GM12878 (cell line): ENCODE measurements at regions not wholly inside any gene's neighbourhood (a gene's known extent, or its start where the extent isn't known, plus 50 kb on each side); places are given as distances from the start of the nearest gene placed in this dataset.

Experiments
- ATAC-seq: fragments of 200-7000 bp; cut with Tn5 transposase; 3 replicates; pipeline ENCODE4 v1.9.1; 2020; ENCODE audit warnings: mild to moderate bottlenecking, moderate library complexity
- BruUV-seq: library from RNA; stranded (reverse); fragments of 400-500 nt; replicated peaks from 2 replicates; lab custom pipeline; 2021; lab: Mats Ljungman, UMichigan
- CTCF ChIA-PET: fragments of 300-600 bp; sonication (Branson Sonifier 250); formaldehyde crosslinking; extraction: SDS; loops from one replicate; lab custom pipeline; 2021; ENCODE audit warnings: inconsistent platforms; lab: Yijun Ruan, JAX
- POLR2A ChIA-PET: fragments of 350-600 bp; formaldehyde crosslinking; extraction: SDS; loops from one replicate; lab custom pipeline; 2021; ENCODE audit warnings: inconsistent platforms; lab: Charles Lee
- RAD21 ChIA-PET: fragments of 300-600 bp; sonication (Branson Sonifier 250); formaldehyde crosslinking; loops from one replicate; lab custom pipeline; 2023; ENCODE audit warnings: antibody characterized with exemption; ENCODE audit not compliant: unreplicated experiment; lab: Charles Lee
- SMC1A ChIA-PET: fragments of 300-600 bp; sonication (Branson Sonifier 250); formaldehyde crosslinking; loops from one replicate; lab custom pipeline; 2023; ENCODE audit not compliant: unreplicated experiment, uncharacterized antibody; lab: Charles Lee
- DNase-seq: peaks from one replicate; pipeline ENCODE4 v3.0.0-alpha.2; 2011; ENCODE audit warnings: low read depth, low spot score
- FAIRE-seq: peaks from 3 replicates; lab custom pipeline; 2011; peaks lifted over from hg19 to GRCh38; lab: Jason Lieb, UNC
- H2AFZ ChIP-seq: 2 replicates; pipeline ENCODE4 v1.6.0; 2011; ENCODE audit warnings: low read depth, low read length, control low read depth; ENCODE audit not compliant: control insufficient read depth
- H3K27ac ChIP-seq: 2 replicates; pipeline ENCODE4 v1.5.1; 2011; ENCODE audit warnings: control low read depth; ENCODE audit not compliant: control insufficient read depth, insufficient read depth
- H3K27me3 ChIP-seq, 2 experiments: replicated peaks in 1 of 2; 2 replicates each; pipeline versions ENCODE4 v1.6.0 to v1.6.1; 2011; ENCODE audit warnings: low read length in 1 of 2; ENCODE audit not compliant: control insufficient read depth in 2 of 2, insufficient read depth in 2 of 2
- H3K36me3 ChIP-seq, 2 experiments: 2 replicates each; pipeline ENCODE4 v1.5.1; 2011; ENCODE audit warnings: low read length in 1 of 2; ENCODE audit not compliant: control insufficient read depth in 2 of 2, insufficient read depth in 2 of 2
- H3K4me1 ChIP-seq: 2 replicates; pipeline ENCODE4 v1.6.1; 2011; ENCODE audit warnings: mild to moderate bottlenecking, low read length, moderate library complexity, mixed read lengths; ENCODE audit not compliant: control insufficient read depth, insufficient read depth
- H3K4me2 ChIP-seq: 2 replicates; pipeline ENCODE4 v1.6.0; 2011; ENCODE audit warnings: control low read depth; ENCODE audit not compliant: control insufficient read depth, insufficient read depth
- H3K4me3 ChIP-seq: fragments of 200-600 bp; sonication (generic); 2 replicates; pipeline ENCODE4 v1.5.1; 2016
- H3K79me2 ChIP-seq: 2 replicates; pipeline ENCODE4 v1.6.0; 2011; ENCODE audit warnings: low read length; ENCODE audit not compliant: control insufficient read depth, insufficient read depth
- H3K9ac ChIP-seq: 2 replicates; pipeline ENCODE4 v1.8.0; 2011; ENCODE audit warnings: low read length, control low read depth, mixed read lengths; ENCODE audit not compliant: control insufficient read depth, insufficient read depth
- H3K9me3 ChIP-seq: replicated peaks from 3 replicates; pipeline ENCODE4 v1.5.1; 2011; ENCODE audit warnings: mild to moderate bottlenecking, low read length; ENCODE audit not compliant: control insufficient read depth, insufficient read depth
- H4K20me1 ChIP-seq: 2 replicates; pipeline ENCODE4 v1.6.0; 2011; ENCODE audit not compliant: control insufficient read depth, insufficient read depth
- CEBPB ChIP-seq, 2 experiments: fragments of 150-350 bp in 1 of 2; IDR thresholded peaks; 2 replicates each; pipeline ENCODE4 v1.6.1; 2012 to 2014; ENCODE audit warnings: low read depth in 2 of 2, low read length in 2 of 2, borderline replicate concordance in 1 of 2, inconsistent platforms in 1 of 2
- HSF1 ChIP-seq: fragments of 150-350 bp; IDR thresholded peaks from 2 replicates; pipeline ENCODE4 v1.6.1; 2014; ENCODE audit warnings: mild to moderate bottlenecking, low read depth, low read length
- SRF ChIP-seq, 2 experiments: IDR thresholded peaks; 2 replicates each; pipeline ENCODE4 v1.6.1; 2011; ENCODE audit warnings: low read depth in 2 of 2, low read length in 2 of 2, mild to moderate bottlenecking in 1 of 2, moderate library complexity in 1 of 2
- TAF1 ChIP-seq: IDR thresholded peaks from 2 replicates; pipeline ENCODE4 v1.6.1; 2011; ENCODE audit warnings: mild to moderate bottlenecking, low read depth, low read length, borderline replicate concordance
- WGBS: methylation state at CpG from one replicate; pipeline ENCODE4 v1.1.6; 2016; ENCODE audit warnings: low lambda C conversion rate; ENCODE audit not compliant: insufficient replicate concordance, insufficient coverage; ENCODE audit errors: missing lambda C conversion rate; 5-methylcytosine and 5-hydroxymethylcytosine counted together
- in situ Hi-C: fragments of 300-500 bp; cut with MboI; formaldehyde crosslinking; loops from 9 replicates; pipeline ENCODE4 v1.14.3; 2018; ENCODE audit warnings: mixed read lengths
- intact Hi-C: fragments of 100-400 bp; cut with micrococcal nuclease; formaldehyde crosslinking; loops from one replicate; pipeline ENCODE4 v1.14.2; 2022; ENCODE audit not compliant: unreplicated experiment
- TF ChIP-seq, protein P1 (sequence below): fragments of 450-650 bp; formaldehyde crosslinking; IDR thresholded peaks from 2 replicates; pipeline ENCODE4 v1.5.0; 2022; ENCODE audit warnings: mild to moderate bottlenecking, missing genetic modification characterization

- no peaks in the 10 kb centered on the region for H3K79me2 ChIP-seq
- ChIA-PET SMC1A (interaction anchor here (0.5 to 1.9 kb wide), 8 partner anchors 11 to 108 kb away, joined by 3 to 7 read pairs (median 4); no protein-coding TSS in a partner anchor), CTCF (interaction anchor here (1.2 to 2.4 kb wide), 2 partner anchors 8 to 11 kb away, joined by 3 to 9 read pairs; no protein-coding TSS in a partner anchor), RAD21 (interaction anchor here (0.7 to 0.9 kb wide), 2 partner anchors 9 to 11 kb away, joined by 3 read pairs; no protein-coding TSS in a partner anchor), POLR2A (interaction anchor here (1.1 kb wide), 1 partner anchor 51 kb away, joined by 3 read pairs; no protein-coding TSS in a partner anchor)
- no peak overlapping the region for H3K4me2 ChIP-seq
- FAIRE-seq, result no peak
- no peak overlapping the region for H2AFZ ChIP-seq
- 96% methylated on average over 2 of the region's 2 CpGs for WGBS
- no peak for DNase-seq
- no peaks in the 10 kb centered on the region for H3K36me3 ChIP-seq
- no peaks in the 10 kb centered on the region; the same call in 2 of the 3 replicates for H3K9me3 ChIP-seq
- intact Hi-C loops, result no loop called here
- no peak overlapping the region for H3K9ac ChIP-seq
- H3K27ac ChIP-seq, result no peak overlapping the region
- peaks cover 7% of the 10 kb centered on the region; the same call in 1 of the 2 replicates for H3K4me1 ChIP-seq
- no peaks in the 10 kb centered on the region for H3K27me3 ChIP-seq
- no peaks in the 10 kb centered on the region for H4K20me1 ChIP-seq
- ATAC-seq, result no peak
- TF ChIP-seq, protein P1, sequence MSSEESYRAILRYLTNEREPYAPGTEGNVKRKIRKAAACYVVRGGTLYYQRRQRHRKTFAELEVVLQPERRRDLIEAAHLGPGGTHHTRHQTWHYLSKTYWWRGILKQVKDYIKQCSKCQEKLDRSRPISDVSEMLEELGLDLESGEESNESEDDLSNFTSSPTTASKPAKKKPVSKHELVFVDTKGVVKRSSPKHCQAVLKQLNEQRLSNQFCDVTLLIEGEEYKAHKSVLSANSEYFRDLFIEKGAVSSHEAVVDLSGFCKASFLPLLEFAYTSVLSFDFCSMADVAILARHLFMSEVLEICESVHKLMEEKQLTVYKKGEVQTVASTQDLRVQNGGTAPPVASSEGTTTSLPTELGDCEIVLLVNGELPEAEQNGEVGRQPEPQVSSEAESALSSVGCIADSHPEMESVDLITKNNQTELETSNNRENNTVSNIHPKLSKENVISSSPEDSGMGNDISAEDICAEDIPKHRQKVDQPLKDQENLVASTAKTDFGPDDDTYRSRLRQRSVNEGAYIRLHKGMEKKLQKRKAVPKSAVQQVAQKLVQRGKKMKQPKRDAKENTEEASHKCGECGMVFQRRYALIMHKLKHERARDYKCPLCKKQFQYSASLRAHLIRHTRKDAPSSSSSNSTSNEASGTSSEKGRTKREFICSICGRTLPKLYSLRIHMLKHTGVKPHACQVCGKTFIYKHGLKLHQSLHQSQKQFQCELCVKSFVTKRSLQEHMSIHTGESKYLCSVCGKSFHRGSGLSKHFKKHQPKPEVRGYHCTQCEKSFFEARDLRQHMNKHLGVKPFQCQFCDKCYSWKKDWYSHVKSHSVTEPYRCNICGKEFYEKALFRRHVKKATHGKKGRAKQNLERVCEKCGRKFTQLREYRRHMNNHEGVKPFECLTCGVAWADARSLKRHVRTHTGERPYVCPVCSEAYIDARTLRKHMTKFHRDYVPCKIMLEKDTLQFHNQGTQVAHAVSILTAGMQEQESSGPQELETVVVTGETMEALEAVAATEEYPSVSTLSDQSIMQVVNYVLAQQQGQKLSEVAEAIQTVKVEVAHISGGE, result no peak
- TF ChIP-seq CEBPB (IDR thresholded peaks at IDR 0.05; ENCODE audit: borderline replicate concordance in 1 of 2, low read depth in 2 of 2, low read length in 2 of 2) (no peak), TAF1 (no peak), HSF1 (no peak), SRF (IDR thresholded peaks at IDR 0.05; ENCODE audit: low read depth in 2 of 2, low read length in 2 of 2) (no peak)
- in situ Hi-C loops, result no loop called here
- H3K4me3 ChIP-seq, result no peak overlapping the region
- BruUV-seq, result no TSS peak
Measured at GRCh38 chr5:143554187-143554717, 150.8 kb upstream of the NR3C1 start.
